C4-2B (cell line): ENCODE measurements at regions not wholly inside any gene's neighbourhood (a gene's known extent, or its start where the extent isn't known, plus 50 kb on each side); places are given as distances from the start of the nearest gene placed in this dataset.
"Not testable (repeated sequence)": the region's sequence is repeated elsewhere in the genome, so short reads cannot be mapped to it uniquely, and the experiment has no call there.

ENCODE experiments used
- ZFX ChIP-seq: fragments of 450-650 bp; IDR thresholded peaks from 2 replicates; pipeline ENCODE4 v1.6.1; 2017
- TF ChIP-seq, protein P1 (sequence below): fragments of 450-650 bp; conservative IDR thresholded peaks from 2 replicates; pipeline ENCODE4 v1.5.1; 2017; ENCODE audit warnings: mild to moderate bottlenecking

- TF ChIP-seq, protein P1, sequence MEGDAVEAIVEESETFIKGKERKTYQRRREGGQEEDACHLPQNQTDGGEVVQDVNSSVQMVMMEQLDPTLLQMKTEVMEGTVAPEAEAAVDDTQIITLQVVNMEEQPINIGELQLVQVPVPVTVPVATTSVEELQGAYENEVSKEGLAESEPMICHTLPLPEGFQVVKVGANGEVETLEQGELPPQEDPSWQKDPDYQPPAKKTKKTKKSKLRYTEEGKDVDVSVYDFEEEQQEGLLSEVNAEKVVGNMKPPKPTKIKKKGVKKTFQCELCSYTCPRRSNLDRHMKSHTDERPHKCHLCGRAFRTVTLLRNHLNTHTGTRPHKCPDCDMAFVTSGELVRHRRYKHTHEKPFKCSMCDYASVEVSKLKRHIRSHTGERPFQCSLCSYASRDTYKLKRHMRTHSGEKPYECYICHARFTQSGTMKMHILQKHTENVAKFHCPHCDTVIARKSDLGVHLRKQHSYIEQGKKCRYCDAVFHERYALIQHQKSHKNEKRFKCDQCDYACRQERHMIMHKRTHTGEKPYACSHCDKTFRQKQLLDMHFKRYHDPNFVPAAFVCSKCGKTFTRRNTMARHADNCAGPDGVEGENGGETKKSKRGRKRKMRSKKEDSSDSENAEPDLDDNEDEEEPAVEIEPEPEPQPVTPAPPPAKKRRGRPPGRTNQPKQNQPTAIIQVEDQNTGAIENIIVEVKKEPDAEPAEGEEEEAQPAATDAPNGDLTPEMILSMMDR = not testable (repeated sequence)
- not testable (repeated sequence) for TF ChIP-seq ZFX
These were observed 170.7 kb downstream of the UNC5CL start for GRCh38 chr6:40868089-40868865.
